ENCODE measurements at regions not wholly inside any gene's neighbourhood (a gene's known extent, or its start where the extent isn't known, plus 50 kb on each side); places are given as distances from the start of the nearest gene placed in this dataset.

GRCh38 chr5:89417990-89418389 lies 535.0 kb upstream of the MEF2C start:
- TF ChIP-seq REST (IDR thresholded peaks at IDR 0.05; ENCODE audit: insufficient replicate concordance, low read depth), result no peak
- no peak for TF ChIP-seq CTCF (IDR thresholded peaks at IDR 0.05; ENCODE audit: insufficient read depth, low read length)
